ENCODE measurements at regions not wholly inside any gene's neighbourhood (a gene's known extent, or its start where the extent isn't known, plus 50 kb on each side); places are given as distances from the start of the nearest gene placed in this dataset.

DNA sequence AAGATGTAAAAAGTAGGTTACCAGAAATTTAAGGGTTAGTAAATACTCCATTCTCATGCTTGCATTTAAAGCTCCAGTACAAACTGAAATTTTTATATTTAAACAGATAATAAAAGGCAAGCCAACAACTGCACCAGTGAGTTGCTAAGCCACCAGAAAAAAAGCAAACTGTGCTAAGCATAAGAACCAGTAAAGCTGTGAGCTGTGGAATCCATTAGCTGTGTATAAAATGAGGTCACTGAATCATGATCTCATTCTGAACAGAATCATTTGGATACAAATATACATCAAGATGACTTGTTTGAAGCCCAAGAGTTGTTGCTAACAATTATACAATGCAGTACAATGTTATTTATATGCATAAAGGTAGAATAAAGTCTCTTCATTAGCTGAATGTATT is 1312.2 kb downstream of the SI start:
- H3K36me3 ChIP-seq (ENCODE audit: control insufficient read depth, insufficient read depth, low read length): no peaks in the 10 kb centered on the region
- DNase-seq (ENCODE audit: low read depth in 2 of 2): no peak
- H3K4me3 ChIP-seq (replicated peaks in 1 of 4; ENCODE audit: control extremely low read depth in 1 of 4, insufficient read depth in 1 of 4, low read depth in 3 of 4, low read length in 4 of 4): no peak overlapping the region
- H3K27ac ChIP-seq (ENCODE audit: insufficient read depth, low read length): no peak overlapping the region
- TF ChIP-seq EZH2 (IDR thresholded peaks at IDR 0.05; ENCODE audit: low read length, missing control alignments) (no peak), CTCF (conservative IDR thresholded peaks at IDR 0.05 in 1 of 2, IDR thresholded peaks at IDR 0.05 in 1 of 2; ENCODE audit: low read depth in 1 of 2, low read length in 2 of 2) (no peak)
- no peaks in the 10 kb centered on the region for H3K9me3 ChIP-seq (ENCODE audit: control insufficient read depth, insufficient read depth, low read depth, low read length)
- H3K27me3 ChIP-seq (ENCODE audit: control insufficient read depth, insufficient read depth, low read length): no peaks in the 10 kb centered on the region
- H3K4me2 ChIP-seq (ENCODE audit: extremely low read depth, insufficient read depth, low read length): no peak overlapping the region
- no peak overlapping the region for H3K9ac ChIP-seq (ENCODE audit: insufficient read depth, low read length)
- H3K79me2 ChIP-seq (ENCODE audit: control insufficient read depth, insufficient read depth, low read length): no peaks in the 10 kb centered on the region
- no peaks in the 10 kb centered on the region for H4K20me1 ChIP-seq (ENCODE audit: control insufficient read depth, extremely low read depth, insufficient read depth, low read length)
- no peak overlapping the region for H2AFZ ChIP-seq (ENCODE audit: low read length)
- no peaks in the 10 kb centered on the region for H3K4me1 ChIP-seq (ENCODE audit: control insufficient read depth, extremely low read depth, insufficient read depth, low read length)

- Histone ChIP-seq H3K27ac (ENCODE audit: insufficient read depth, low read length) (no peak overlapping the region), H3K9me3 (ENCODE audit: control insufficient read depth, insufficient read depth, low read depth, low read length) (no peaks in the 10 kb centered on the region), H3K4me3 (replicated peaks in 1 of 4; ENCODE audit: control extremely low read depth in 1 of 4, insufficient read depth in 1 of 4, low read depth in 3 of 4, low read length in 4 of 4) (no peak overlapping the region), H3K9ac (ENCODE audit: insufficient read depth, low read length) (no peak overlapping the region), H3K79me2 (ENCODE audit: control insufficient read depth, insufficient read depth, low read length) (no peaks in the 10 kb centered on the region), H2AFZ (ENCODE audit: low read length) (no peak overlapping the region), H3K27me3 (ENCODE audit: control insufficient read depth, insufficient read depth, low read length) (no peaks in the 10 kb centered on the region), H3K4me1 (ENCODE audit: control insufficient read depth, extremely low read depth, insufficient read depth, low read length) (no peaks in the 10 kb centered on the region), H3K4me2 (ENCODE audit: extremely low read depth, insufficient read depth, low read length) (no peak overlapping the region), H3K36me3 (ENCODE audit: control insufficient read depth, insufficient read depth, low read length) (no peaks in the 10 kb centered on the region), H4K20me1 (ENCODE audit: control insufficient read depth, extremely low read depth, insufficient read depth, low read length) (no peaks in the 10 kb centered on the region)
- DNase-seq (ENCODE audit: low read depth in 2 of 2): no peak
- TF ChIP-seq EZH2 (IDR thresholded peaks at IDR 0.05; ENCODE audit: low read length, missing control alignments) (no peak), CTCF (conservative IDR thresholded peaks at IDR 0.05 in 1 of 2, IDR thresholded peaks at IDR 0.05 in 1 of 2; ENCODE audit: low read depth in 1 of 2, low read length in 2 of 2) (no peak)
These were observed 1325.3 kb downstream of the SI start for GRCh38 chr3:163753033-163753432.

- Histone ChIP-seq H3K4me2 (ENCODE audit: extremely low read depth, insufficient read depth, low read length) (no peak overlapping the region), H3K4me3 (replicated peaks in 1 of 4; ENCODE audit: control extremely low read depth in 1 of 4, insufficient read depth in 1 of 4, low read depth in 3 of 4, low read length in 4 of 4) (no peak overlapping the region), H3K36me3 (ENCODE audit: control insufficient read depth, insufficient read depth, low read length) (no peaks in the 10 kb centered on the region), H3K9me3 (ENCODE audit: control insufficient read depth, insufficient read depth, low read depth, low read length) (no peaks in the 10 kb centered on the region), H4K20me1 (ENCODE audit: control insufficient read depth, extremely low read depth, insufficient read depth, low read length) (no peaks in the 10 kb centered on the region), H3K9ac (ENCODE audit: insufficient read depth, low read length) (no peak overlapping the region), H3K79me2 (ENCODE audit: control insufficient read depth, insufficient read depth, low read length) (no peaks in the 10 kb centered on the region), H3K27ac (ENCODE audit: insufficient read depth, low read length) (no peak overlapping the region), H2AFZ (ENCODE audit: low read length) (no peak overlapping the region), H3K4me1 (ENCODE audit: control insufficient read depth, extremely low read depth, insufficient read depth, low read length) (no peaks in the 10 kb centered on the region), H3K27me3 (ENCODE audit: control insufficient read depth, insufficient read depth, low read length) (no peaks in the 10 kb centered on the region)
- no peak for DNase-seq (ENCODE audit: low read depth in 2 of 2)
- TF ChIP-seq EZH2 (IDR thresholded peaks at IDR 0.05; ENCODE audit: low read length, missing control alignments) (no peak), CTCF (conservative IDR thresholded peaks at IDR 0.05 in 1 of 2, IDR thresholded peaks at IDR 0.05 in 1 of 2; ENCODE audit: low read depth in 1 of 2, low read length in 2 of 2) (no peak)
These were observed 1333.1 kb downstream of the SI start for GRCh38 chr3:163745204-163745603.
